CD4-positive, alpha-beta T cell treated with Interferon alpha-2 for 1 hour (primary cell): ENCODE measurements at regions not wholly inside any gene's neighbourhood (a gene's known extent, or its start where the extent isn't known, plus 50 kb on each side); places are given as distances from the start of the nearest gene placed in this dataset.
"Not testable (repeated sequence)": the region's sequence is repeated elsewhere in the genome, so short reads cannot be mapped to it uniquely, and the experiment has no call there.

Experiments
- DNase-seq, 2 donors: peaks; one replicate each; pipeline ENCODE4 v3.0.0-alpha.2; 2020 to 2022

GRCh38 chr6:20346948-20347347, 54.7 kb upstream of the E2F3 start:
- DNase-seq: not testable (repeated sequence)

GRCh38 chr6:20348041-20348440, 53.6 kb upstream of the E2F3 start:
- no peak for DNase-seq

- no peak for DNase-seq
Measured at GRCh38 chr6:20349225-20349624, 52.5 kb upstream of the E2F3 start.

DNA sequence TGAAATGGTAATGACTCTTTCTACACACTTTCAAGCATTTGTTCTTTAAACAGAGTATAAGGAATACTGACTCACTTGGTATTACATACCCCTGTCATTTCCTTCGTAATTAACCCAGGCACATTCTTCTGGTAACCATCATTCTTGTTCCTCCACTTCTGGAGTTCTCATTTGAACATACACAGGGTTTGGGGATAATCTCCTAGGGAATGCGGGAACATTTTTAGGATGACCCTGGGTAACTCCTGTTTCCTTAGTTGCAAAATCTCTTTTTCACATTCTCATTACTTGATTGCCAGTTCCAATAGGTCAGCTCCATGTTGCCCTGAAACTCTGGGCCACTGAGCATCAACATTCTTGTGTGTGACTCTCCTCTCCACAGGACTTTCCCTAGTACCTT, 51.5 kb upstream of the E2F3 start:
- no peak for DNase-seq

DNA sequence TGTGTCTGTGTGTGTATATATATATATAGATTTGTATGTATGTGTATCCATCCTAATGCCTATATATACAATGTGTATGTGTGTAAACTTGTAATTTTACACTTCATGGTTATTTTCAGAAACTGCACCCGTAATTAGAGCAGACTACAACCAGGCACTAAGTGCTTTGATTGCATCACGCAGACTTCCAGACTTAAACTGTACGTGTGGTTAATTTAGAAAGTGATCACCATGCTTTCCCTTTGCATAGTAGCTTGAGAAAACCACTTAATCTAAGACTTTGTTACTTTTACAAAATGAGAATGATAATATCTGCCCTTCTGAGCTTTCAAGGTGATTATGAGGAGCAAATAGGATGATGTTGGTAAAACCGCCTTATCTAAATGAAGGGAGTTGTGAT, 50.1 kb upstream of the E2F3 start:
- DNase-seq: no peak
